Keratinocyte (primary cell): ENCODE measurements at regions not wholly inside any gene's neighbourhood (a gene's known extent, or its start where the extent isn't known, plus 50 kb on each side); places are given as distances from the start of the nearest gene placed in this dataset.

Source experiments
- DNase-seq: peaks from one replicate; pipeline ENCODE4 v3.0.0-alpha.2; 2011; ENCODE audit warnings: low read depth, missing footprints, low spot score
- FAIRE-seq: peaks from 2 replicates; lab custom pipeline; 2011; peaks lifted over from hg19 to GRCh38; lab: Jason Lieb, UNC
- H2AFZ ChIP-seq: 2 replicates; pipeline ENCODE4 v1.6.0; 2012; ENCODE audit warnings: low read length, control low read depth, inconsistent platforms; ENCODE audit not compliant: control insufficient read depth
- H3K27ac ChIP-seq: 2 replicates; pipeline ENCODE4 v1.5.1; 2011; ENCODE audit warnings: low read length; ENCODE audit not compliant: control insufficient read depth, insufficient read depth
- H3K27me3 ChIP-seq: 3 replicates; pipeline ENCODE4 v1.6.0; 2011; ENCODE audit warnings: low read length; ENCODE audit not compliant: control insufficient read depth, insufficient read depth; ENCODE audit errors: extremely low read depth
- H3K36me3 ChIP-seq, 2 experiments: 2 replicates in 1 of 2; 3 replicates in 1 of 2; pipeline ENCODE4 v1.5.1; 2011; ENCODE audit warnings: low read length in 2 of 2, mild to moderate bottlenecking in 1 of 2; ENCODE audit not compliant: control insufficient read depth in 2 of 2, insufficient read depth in 2 of 2; ENCODE audit errors: extremely low read depth in 1 of 2
- H3K4me1 ChIP-seq: 3 replicates; pipeline ENCODE4 v1.5.1; 2011; ENCODE audit warnings: low read length; ENCODE audit not compliant: control insufficient read depth, insufficient read depth; ENCODE audit errors: extremely low read depth
- H3K4me2 ChIP-seq: 3 replicates; pipeline ENCODE4 v1.6.0; 2011; ENCODE audit warnings: low read depth, low read length; ENCODE audit not compliant: control insufficient read depth, insufficient read depth; ENCODE audit errors: extremely low read depth
- H3K4me3 ChIP-seq, 3 experiments: fragments of 200-600 bp in 1 of 3; sonication (generic) in 1 of 3; 2 replicates in 2 of 3; 3 replicates in 1 of 3; pipeline ENCODE4 v1.5.1; 2011 to 2016; ENCODE audit warnings: low read length in 3 of 3, mild to moderate bottlenecking in 3 of 3, control low read depth in 2 of 3, inconsistent platforms in 1 of 3, low read depth in 1 of 3, mixed read lengths in 1 of 3, mixed run types in 1 of 3, moderate library complexity in 1 of 3; ENCODE audit not compliant: control insufficient read depth in 2 of 3, insufficient read depth in 2 of 3; ENCODE audit errors: extremely low read depth in 1 of 3
- H3K79me2 ChIP-seq: 2 replicates; pipeline ENCODE4 v1.6.0; 2012; ENCODE audit warnings: low read length; ENCODE audit not compliant: control insufficient read depth, insufficient read depth
- H3K9ac ChIP-seq: 3 replicates; pipeline ENCODE4 v1.6.0; 2011; ENCODE audit warnings: low read length; ENCODE audit not compliant: control insufficient read depth, insufficient read depth; ENCODE audit errors: extremely low read depth
- H3K9me1 ChIP-seq: 3 replicates; pipeline ENCODE4 v1.6.0; 2011; ENCODE audit warnings: low read length; ENCODE audit not compliant: control insufficient read depth, insufficient read depth; ENCODE audit errors: extremely low read depth
- H3K9me3 ChIP-seq: 2 replicates; pipeline ENCODE4 v1.5.1; 2012; ENCODE audit warnings: low read depth, low read length; ENCODE audit not compliant: control insufficient read depth
- H4K20me1 ChIP-seq: 3 replicates; pipeline ENCODE4 v1.6.0; 2011; ENCODE audit warnings: low read length; ENCODE audit not compliant: control insufficient read depth, insufficient read depth; ENCODE audit errors: extremely low read depth
- CTCF ChIP-seq, 3 experiments: IDR thresholded peaks in 1 of 3; conservative IDR thresholded peaks in 1 of 3; optimal IDR thresholded peaks in 1 of 3; 2 replicates in 2 of 3; 3 replicates in 1 of 3; pipeline versions ENCODE3 to v1.5.1; 2011; ENCODE audit warnings: low read length in 3 of 3, mild to moderate bottlenecking in 3 of 3, moderate library complexity in 2 of 3, control low read depth in 1 of 3, inconsistent platforms in 1 of 3; ENCODE audit not compliant: insufficient read depth in 2 of 3; ENCODE audit errors: extremely low read depth in 1 of 3
- EZH2 ChIP-seq: IDR thresholded peaks from one replicate; pipeline ENCODE4 v1.6.1; 2012; ENCODE audit warnings: inconsistent platforms, mild to moderate bottlenecking, low read length, moderate library complexity
- dilution Hi-C: fragments of 300-500 bp; cut with MboI; formaldehyde crosslinking; loops from one replicate; pipeline ENCODE4 v1.7.0; 2020; ENCODE audit warnings: low sequenced_read_pairs; ENCODE audit not compliant: extremely low pct_ligation_motif_present

DNA sequence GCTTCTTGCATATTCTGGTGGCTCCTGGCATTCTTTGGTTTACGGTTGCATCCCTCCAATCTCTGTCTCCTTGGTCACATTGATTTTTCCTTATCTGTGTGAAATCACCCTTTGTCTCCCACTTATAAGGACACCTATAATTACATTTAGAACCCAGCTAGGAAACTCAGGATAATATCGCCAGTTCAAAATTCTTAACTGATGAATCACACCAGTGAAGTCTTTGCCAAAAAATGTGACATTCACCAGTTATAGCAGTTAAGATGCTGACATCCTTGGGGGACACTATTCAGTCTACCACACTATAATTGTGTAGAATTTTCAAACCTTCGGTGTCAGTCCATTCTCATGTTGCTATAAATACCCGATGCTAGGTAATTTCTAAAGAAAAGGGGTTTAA, 320.2 kb downstream of the TMX3 start:
- peaks cover 9% of the 10 kb centered on the region for H3K4me1 ChIP-seq
- no peaks in the 10 kb centered on the region for H3K9me1 ChIP-seq
- no peaks in the 10 kb centered on the region for H3K36me3 ChIP-seq
- H3K4me2 ChIP-seq: no peak overlapping the region
- no peak overlapping the region for H2AFZ ChIP-seq
- no peak overlapping the region for H3K9ac ChIP-seq
- H3K27ac ChIP-seq: no peak overlapping the region
- H3K4me3 ChIP-seq: no peak overlapping the region
- dilution Hi-C loops: no loop called here
- H4K20me1 ChIP-seq: no peaks in the 10 kb centered on the region
- TF ChIP-seq EZH2: no peak
- TF ChIP-seq CTCF (optimal IDR thresholded peaks at IDR 0.05 in 1 of 3, IDR thresholded peaks at IDR 0.05 in 1 of 3, conservative IDR thresholded peaks at IDR 0.05 in 1 of 3; ENCODE audit: extremely low read depth in 1 of 3, insufficient read depth in 2 of 3, low read length in 3 of 3): no peak
- H3K79me2 ChIP-seq: no peaks in the 10 kb centered on the region
- no peak for DNase-seq
- H3K9me3 ChIP-seq: no peaks in the 10 kb centered on the region
- FAIRE-seq: no peak
- H3K27me3 ChIP-seq: no peaks in the 10 kb centered on the region

DNA sequence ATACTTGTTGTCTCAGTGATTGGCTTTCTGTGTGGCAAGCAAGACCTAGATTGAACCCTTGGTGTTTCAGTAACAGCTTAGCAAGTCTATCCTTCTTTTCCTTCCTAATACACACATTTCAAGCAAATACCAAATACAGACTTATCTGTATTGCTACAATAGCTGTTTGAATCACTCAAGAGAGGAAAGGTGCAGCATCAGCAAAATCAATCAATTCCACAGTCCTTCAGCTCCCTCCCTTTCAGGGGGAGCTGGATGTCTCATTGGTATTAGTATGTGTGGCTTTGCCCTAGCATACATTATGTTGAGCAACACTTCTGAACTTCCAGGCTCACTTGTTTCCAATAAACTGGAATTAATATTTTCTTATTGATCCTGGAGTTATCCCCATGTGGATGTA, 323.1 kb downstream of the TMX3 start:
- no peak overlapping the region for H3K9ac ChIP-seq
- no peaks in the 10 kb centered on the region for H3K79me2 ChIP-seq
- H3K27ac ChIP-seq: no peak overlapping the region
- no peak overlapping the region for H3K4me2 ChIP-seq
- no peaks in the 10 kb centered on the region for H3K27me3 ChIP-seq
- DNase-seq (no peak), FAIRE-seq (no peak)
- no peaks in the 10 kb centered on the region for H3K4me1 ChIP-seq
- no peaks in the 10 kb centered on the region for H3K9me3 ChIP-seq
- no peak overlapping the region for H3K4me3 ChIP-seq
- dilution Hi-C loops: no loop called here
- no peak for TF ChIP-seq CTCF (optimal IDR thresholded peaks at IDR 0.05 in 1 of 3, IDR thresholded peaks at IDR 0.05 in 1 of 3, conservative IDR thresholded peaks at IDR 0.05 in 1 of 3; ENCODE audit: extremely low read depth in 1 of 3, insufficient read depth in 2 of 3, low read length in 3 of 3)
- no peak for TF ChIP-seq EZH2
- no peaks in the 10 kb centered on the region for H3K9me1 ChIP-seq
- no peak overlapping the region for H2AFZ ChIP-seq
- H4K20me1 ChIP-seq: no peaks in the 10 kb centered on the region
- no peaks in the 10 kb centered on the region for H3K36me3 ChIP-seq
